ENCODE measurements at regions not wholly inside any gene's neighbourhood (a gene's known extent, or its start where the extent isn't known, plus 50 kb on each side); places are given as distances from the start of the nearest gene placed in this dataset.
A peak's percentile ranks its signal among the peaks of the same experiment; 100 is the strongest.
"Not testable (repeated sequence)": the region's sequence is repeated elsewhere in the genome, so short reads cannot be mapped to it uniquely, and the experiment has no call there.

DNA sequence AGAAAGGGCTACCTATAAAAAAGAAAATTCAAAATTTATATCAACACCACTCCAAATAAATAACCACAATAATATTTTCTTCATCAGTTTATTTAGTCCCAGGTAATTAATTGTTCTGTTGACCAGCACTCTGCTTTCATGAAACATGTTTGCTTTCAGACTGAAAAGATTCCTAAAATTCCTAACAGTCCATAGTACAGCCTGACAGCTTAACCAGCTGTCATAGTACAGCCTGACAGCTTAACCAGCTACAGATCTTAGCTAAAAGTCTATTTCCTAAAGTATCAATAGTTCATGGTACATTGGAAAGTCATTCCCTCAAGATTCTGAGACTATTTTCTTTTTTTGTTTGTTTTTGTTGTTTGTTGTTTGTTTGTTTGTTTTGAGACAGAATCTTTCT, 144.1 kb upstream of the DDX53 start:
- no peak for TF ChIP-seq CTCF (IDR thresholded peaks at IDR 0.05)
- Mint-ChIP-seq H3K4me1 (no peaks in the 10 kb centered on the region), H3K36me3 (no peaks in the 10 kb centered on the region), H3K4me3 (no peak overlapping the region), H3K27me3 (ENCODE audit: low read depth in 3 of 3) (no peaks in the 10 kb centered on the region), H3K27ac (peak overlapping the region in 1 of 7 donors; percentile 26), H3K9me3 (no peaks in the 10 kb centered on the region)
- H4K20me1 ChIP-seq (ENCODE audit: insufficient read depth, low read length), result no peaks in the 10 kb centered on the region
- DNase-seq, result no peak
- no peaks in the 10 kb centered on the region for H3K36me3 ChIP-seq (replicated peaks in 1 of 2; ENCODE audit: control insufficient read depth in 1 of 2, insufficient read depth in 2 of 2, low read length in 2 of 2)
- H3K4me3 ChIP-seq (replicated peaks in 1 of 3; ENCODE audit: low read depth in 2 of 3, low read length in 3 of 3), result no peak overlapping the region
- no peak overlapping the region for H3K9ac ChIP-seq (ENCODE audit: insufficient read depth, low read length, poor library complexity, severe bottlenecking)
- H3K4me2 ChIP-seq (replicated peaks; ENCODE audit: extremely low read depth, low read length, poor library complexity, severe bottlenecking), result no peak overlapping the region
- intact Hi-C loops (cut with micrococcal nuclease), result no loop called here
- H3K9me3 ChIP-seq (replicated peaks in 1 of 2; ENCODE audit: control insufficient read depth in 1 of 2, insufficient read depth in 1 of 2, low read length in 2 of 2), result no peaks in the 10 kb centered on the region
- H2AFZ ChIP-seq (ENCODE audit: insufficient read depth, low read depth, low read length, poor library complexity, severe bottlenecking), result no peak overlapping the region
- H3K27ac ChIP-seq (ENCODE audit: low read depth in 1 of 2, low read length in 2 of 2), result no peak overlapping the region
- no peaks in the 10 kb centered on the region for H3K27me3 ChIP-seq (ENCODE audit: control insufficient read depth in 2 of 2, insufficient read depth in 2 of 2, low read length in 2 of 2)
- no peaks in the 10 kb centered on the region for H3K4me1 ChIP-seq (ENCODE audit: control insufficient read depth in 1 of 2, insufficient read depth in 2 of 2, low read length in 2 of 2)
- H3K79me2 ChIP-seq (ENCODE audit: insufficient read depth, low read length), result no peaks in the 10 kb centered on the region

DNA sequence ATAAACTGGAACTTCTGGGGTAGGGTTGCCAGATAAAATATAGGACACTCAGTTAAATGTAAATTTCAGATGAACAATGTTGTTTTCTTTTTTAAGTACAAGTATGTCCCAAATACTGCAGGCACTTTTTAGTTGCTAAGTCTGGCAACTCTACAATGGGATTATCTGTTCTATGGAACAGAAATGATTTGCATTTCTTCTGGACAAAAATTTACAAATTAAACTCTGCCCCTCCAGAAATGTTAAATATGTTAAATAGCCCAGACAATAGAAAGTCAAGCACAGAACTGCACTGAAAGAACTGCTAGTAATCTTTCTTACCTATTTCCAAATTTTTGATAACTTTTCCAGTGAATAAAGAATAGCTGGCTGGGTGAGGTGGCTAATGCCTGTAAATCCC, 140.1 kb upstream of the DDX53 start:
- Histone ChIP-seq H2AFZ (ENCODE audit: insufficient read depth, low read depth, low read length, poor library complexity, severe bottlenecking) (no peak overlapping the region), H4K20me1 (ENCODE audit: insufficient read depth, low read length) (no peaks in the 10 kb centered on the region), H3K27me3 (ENCODE audit: control insufficient read depth in 2 of 2, insufficient read depth in 2 of 2, low read length in 2 of 2) (no peaks in the 10 kb centered on the region), H3K4me3 (replicated peaks in 1 of 3; ENCODE audit: low read depth in 2 of 3, low read length in 3 of 3) (no peak overlapping the region), H3K27ac (ENCODE audit: low read depth in 1 of 2, low read length in 2 of 2) (no peak overlapping the region), H3K79me2 (ENCODE audit: insufficient read depth, low read length) (no peaks in the 10 kb centered on the region), H3K9ac (ENCODE audit: insufficient read depth, low read length, poor library complexity, severe bottlenecking) (no peak overlapping the region), H3K4me1 (ENCODE audit: control insufficient read depth in 1 of 2, insufficient read depth in 2 of 2, low read length in 2 of 2) (no peaks in the 10 kb centered on the region), H3K4me2 (replicated peaks; ENCODE audit: extremely low read depth, low read length, poor library complexity, severe bottlenecking) (no peak overlapping the region), H3K36me3 (replicated peaks in 1 of 2; ENCODE audit: control insufficient read depth in 1 of 2, insufficient read depth in 2 of 2, low read length in 2 of 2) (no peaks in the 10 kb centered on the region), H3K9me3 (replicated peaks in 1 of 2; ENCODE audit: control insufficient read depth in 1 of 2, insufficient read depth in 1 of 2, low read length in 2 of 2) (no peaks in the 10 kb centered on the region)
- DNase-seq, result no peak
- intact Hi-C loops (cut with micrococcal nuclease), result no loop called here
- no peaks in the 10 kb centered on the region for H3K4me1 Mint-ChIP-seq
- no peaks in the 10 kb centered on the region for H3K27me3 Mint-ChIP-seq (ENCODE audit: low read depth in 3 of 3)
- no peak overlapping the region for H3K27ac Mint-ChIP-seq
- no peak overlapping the region for H3K4me3 Mint-ChIP-seq
- no peaks in the 10 kb centered on the region for H3K9me3 Mint-ChIP-seq
- H3K36me3 Mint-ChIP-seq, result no peaks in the 10 kb centered on the region
- TF ChIP-seq CTCF (IDR thresholded peaks at IDR 0.05), result no peak

- peaks cover 3 to 25% (median 11%) of the 10 kb centered on the region in 7 donors for H3K9me3 Mint-ChIP-seq
- H3K27me3 Mint-ChIP-seq (ENCODE audit: low read depth in 3 of 3); H3K9me3 ChIP-seq (replicated peaks in 1 of 2; ENCODE audit: control insufficient read depth in 1 of 2, insufficient read depth in 1 of 2, low read length in 2 of 2); H3K36me3 Mint-ChIP-seq; H3K27me3 ChIP-seq (ENCODE audit: control insufficient read depth in 2 of 2, insufficient read depth in 2 of 2, low read length in 2 of 2); H3K4me3 ChIP-seq (replicated peaks in 1 of 3; ENCODE audit: low read depth in 2 of 3, low read length in 3 of 3); H3K36me3 ChIP-seq (replicated peaks in 1 of 2; ENCODE audit: control insufficient read depth in 1 of 2, insufficient read depth in 2 of 2, low read length in 2 of 2); H4K20me1 ChIP-seq (ENCODE audit: insufficient read depth, low read length); H3K4me2 ChIP-seq (replicated peaks; ENCODE audit: extremely low read depth, low read length, poor library complexity, severe bottlenecking); H3K27ac Mint-ChIP-seq; H3K27ac ChIP-seq (ENCODE audit: low read depth in 1 of 2, low read length in 2 of 2); H3K4me3 Mint-ChIP-seq; H3K79me2 ChIP-seq (ENCODE audit: insufficient read depth, low read length); intact Hi-C loops (cut with micrococcal nuclease); H3K4me1 ChIP-seq (ENCODE audit: control insufficient read depth in 1 of 2, insufficient read depth in 2 of 2, low read length in 2 of 2); H2AFZ ChIP-seq (ENCODE audit: insufficient read depth, low read depth, low read length, poor library complexity, severe bottlenecking); DNase-seq; H3K4me1 Mint-ChIP-seq; H3K9ac ChIP-seq (ENCODE audit: insufficient read depth, low read length, poor library complexity, severe bottlenecking): not testable (repeated sequence)
- no CpG with 5 or more reads among the region's 5 CpGs for WGBS (ENCODE audit: insufficient coverage)
Measured at GRCh38 chrX:22866801-22867200, 133.0 kb upstream of the DDX53 start.
